Panc1 (cell line): ENCODE measurements at regions not wholly inside any gene's neighbourhood (a gene's known extent, or its start where the extent isn't known, plus 50 kb on each side); places are given as distances from the start of the nearest gene placed in this dataset.
A peak's percentile ranks its signal among the peaks of the same experiment; 100 is the strongest.

Experiments
- ATAC-seq: fragments of 200-7000 bp; cut with Tn5 transposase; 2 replicates; pipeline ENCODE4 v1.9.1; 2020; ENCODE audit warnings: mild to moderate bottlenecking, moderate library complexity
- BruUV-seq: library from RNA; stranded (reverse); fragments of 400-500 nt; replicated peaks from 2 replicates; lab custom pipeline; 2021; lab: Mats Ljungman, UMichigan
- CTCF ChIA-PET: fragments of 300-600 bp; sonication (Branson Sonifier 250); formaldehyde crosslinking; loops from one replicate; lab custom pipeline; 2022; ENCODE audit warnings: antibody characterized with exemption; lab: Charles Lee
- POLR2A ChIA-PET: fragments of 300-600 bp; sonication (Branson Sonifier 250); formaldehyde crosslinking; loops from one replicate; lab custom pipeline; 2022; ENCODE audit warnings: antibody characterized with exemption; lab: Charles Lee
- DNase-seq: peaks from one replicate; pipeline ENCODE4 v3.0.0-alpha.2; 2010; ENCODE audit warnings: low read depth, low spot score
- H3K27ac ChIP-seq: 2 replicates; pipeline ENCODE4 v1.5.1; 2011; ENCODE audit warnings: mild to moderate bottlenecking, low read length, inconsistent platforms
- H3K27me3 ChIP-seq: fragments of 200-500 bp; sonication (Bioruptor generic); 2 replicates; pipeline ENCODE4 v1.6.0; 2014; ENCODE audit warnings: low read length, inconsistent platforms; ENCODE audit not compliant: control insufficient read depth, insufficient read depth
- H3K36me3 ChIP-seq: fragments of 200-500 bp; sonication (Bioruptor generic); 2 replicates; pipeline ENCODE4 v1.5.1; 2014; ENCODE audit warnings: inconsistent platforms, mild to moderate bottlenecking, low read length, moderate library complexity; ENCODE audit not compliant: control insufficient read depth, insufficient read depth
- H3K4me1 ChIP-seq: 2 replicates; pipeline ENCODE4 v1.5.1; 2011; ENCODE audit warnings: inconsistent platforms, mild to moderate bottlenecking, low read length, moderate library complexity; ENCODE audit not compliant: control insufficient read depth, insufficient read depth
- H3K4me3 ChIP-seq, 2 experiments: 2 replicates each; pipeline ENCODE4 v1.5.1; 2011 to 2012; ENCODE audit warnings: low read depth in 2 of 2, low read length in 2 of 2, mild to moderate bottlenecking in 2 of 2, inconsistent platforms in 1 of 2, moderate library complexity in 1 of 2
- H3K9me3 ChIP-seq: fragments of 200-500 bp; sonication (Bioruptor generic); 2 replicates; pipeline ENCODE4 v1.5.1; 2014; ENCODE audit warnings: low read depth, mild to moderate bottlenecking, inconsistent platforms, low read length, moderate library complexity; ENCODE audit not compliant: control insufficient read depth, insufficient read depth
- POLR2AphosphoS5 ChIP-seq: IDR thresholded peaks from 2 replicates; pipeline ENCODE4 v1.6.1; 2012; ENCODE audit warnings: mild to moderate bottlenecking, low read depth, low read length, moderate library complexity
- SIN3A ChIP-seq: IDR thresholded peaks from 2 replicates; pipeline ENCODE4 v1.6.1; 2012; ENCODE audit warnings: low read depth, mild to moderate bottlenecking, low read length, moderate library complexity, borderline replicate concordance; ENCODE audit not compliant: insufficient read depth
- TCF7L2 ChIP-seq: IDR thresholded peaks from 2 replicates; pipeline ENCODE4 v1.6.1; 2011; ENCODE audit warnings: mild to moderate bottlenecking, low read depth, low read length, inconsistent platforms
- in situ Hi-C: cut with HindIII; loops from 2 replicates; pipeline ENCODE4 v1.10.0; 2016; ENCODE audit warnings: low sequenced_read_pairs, low pct_unique_long_range_greater_than_20kb
- intact Hi-C: fragments of 100-400 bp; cut with micrococcal nuclease; formaldehyde crosslinking; loops from one replicate; pipeline ENCODE4 v1.10.0; 2022; ENCODE audit not compliant: unreplicated experiment
- TF ChIP-seq, protein P1 (sequence below): fragments of 450-650 bp; IDR thresholded peaks from 2 replicates; pipeline ENCODE4 v1.5.1; 2017; ENCODE audit warnings: mild to moderate bottlenecking
- TF ChIP-seq, protein P2 (sequence below), 2 experiments: IDR thresholded peaks; 2 replicates each; pipeline ENCODE4 v1.6.1; 2011 to 2012; ENCODE audit warnings: low read depth in 2 of 2, control low read depth in 1 of 2, low read length in 1 of 2, mild to moderate bottlenecking in 1 of 2, moderate library complexity in 1 of 2; ENCODE audit not compliant: insufficient read depth in 1 of 2

DNA sequence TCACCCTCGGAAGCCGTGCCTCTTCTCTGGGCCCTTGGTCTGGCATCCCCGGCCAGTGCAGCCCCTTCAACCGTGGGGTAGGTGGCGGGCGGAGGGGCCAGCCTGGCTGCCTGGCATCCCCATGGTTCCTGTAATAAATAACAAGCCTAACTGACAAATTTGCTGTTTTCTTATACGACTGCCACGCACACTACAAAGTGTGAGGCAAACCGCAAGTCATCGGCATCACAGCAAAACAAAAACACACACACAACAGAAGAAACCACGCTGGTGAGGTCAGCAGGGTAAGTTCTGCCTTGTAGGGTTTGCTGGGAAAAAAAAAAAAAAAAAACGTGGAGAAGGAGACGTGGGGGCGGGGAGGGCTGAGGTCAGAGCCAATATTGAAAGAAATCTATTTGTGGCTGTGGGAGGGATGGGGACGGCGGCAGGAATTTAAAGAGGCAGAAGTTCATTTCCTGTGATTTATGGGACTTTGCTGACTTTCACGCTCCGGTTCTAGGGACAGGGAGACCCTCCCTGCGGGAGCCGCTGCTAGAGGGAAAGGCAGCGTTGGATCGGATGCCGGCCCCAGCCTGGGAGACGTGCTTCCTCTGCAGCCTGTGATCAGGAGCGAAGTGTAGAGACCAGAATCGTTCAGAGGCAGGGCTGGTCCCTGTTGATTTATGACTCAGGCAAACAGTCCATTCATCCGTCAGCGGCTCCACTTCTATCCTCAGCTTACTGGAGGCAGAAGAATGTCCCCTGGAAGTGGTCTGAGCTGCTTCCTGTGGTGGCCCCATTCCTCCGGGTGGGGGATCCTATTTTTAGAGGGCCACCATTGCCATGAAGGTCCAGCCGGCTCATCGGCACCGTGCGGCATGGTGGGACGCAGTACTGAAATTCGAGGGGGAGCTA lies 162.8 kb downstream of the FOXL1 start:
- peak; percentile 18 for DNase-seq
- no TSS peak for BruUV-seq
- peak; percentile 91 for ATAC-seq

DNA sequence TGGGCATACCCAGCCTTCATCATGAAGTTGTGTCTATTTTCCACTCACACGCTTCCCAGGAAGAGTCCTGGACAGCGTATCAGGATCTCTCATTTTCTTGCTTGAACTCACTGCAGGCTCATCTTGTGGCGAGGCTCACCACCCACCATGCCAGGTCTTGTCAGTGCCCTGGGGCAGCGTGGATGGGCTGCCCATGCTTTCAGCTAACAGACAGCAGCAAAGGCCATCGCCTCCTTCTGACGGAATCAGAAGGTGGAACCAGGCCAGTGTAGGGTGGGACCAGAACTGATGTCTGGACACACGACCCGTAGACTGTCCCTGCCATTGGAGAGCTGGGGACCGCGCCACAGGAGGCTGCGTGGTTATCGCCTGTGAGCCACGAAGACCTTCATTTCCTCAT lies 169.4 kb downstream of the FOXL1 start:
- no TSS peak for BruUV-seq
- H3K4me3 ChIP-seq, result no peak overlapping the region
- CTCF ChIA-PET, result no interaction called here
- no peak overlapping the region for H3K27ac ChIP-seq
- no peaks in the 10 kb centered on the region for H3K4me1 ChIP-seq
- no peaks in the 10 kb centered on the region for H3K27me3 ChIP-seq
- ATAC-seq (no peak), DNase-seq (no peak)
- in situ Hi-C loops, result no loop called here
- intact Hi-C loops, result no loop called here
- no peak for TF ChIP-seq SIN3A
- TF ChIP-seq, protein P1, sequence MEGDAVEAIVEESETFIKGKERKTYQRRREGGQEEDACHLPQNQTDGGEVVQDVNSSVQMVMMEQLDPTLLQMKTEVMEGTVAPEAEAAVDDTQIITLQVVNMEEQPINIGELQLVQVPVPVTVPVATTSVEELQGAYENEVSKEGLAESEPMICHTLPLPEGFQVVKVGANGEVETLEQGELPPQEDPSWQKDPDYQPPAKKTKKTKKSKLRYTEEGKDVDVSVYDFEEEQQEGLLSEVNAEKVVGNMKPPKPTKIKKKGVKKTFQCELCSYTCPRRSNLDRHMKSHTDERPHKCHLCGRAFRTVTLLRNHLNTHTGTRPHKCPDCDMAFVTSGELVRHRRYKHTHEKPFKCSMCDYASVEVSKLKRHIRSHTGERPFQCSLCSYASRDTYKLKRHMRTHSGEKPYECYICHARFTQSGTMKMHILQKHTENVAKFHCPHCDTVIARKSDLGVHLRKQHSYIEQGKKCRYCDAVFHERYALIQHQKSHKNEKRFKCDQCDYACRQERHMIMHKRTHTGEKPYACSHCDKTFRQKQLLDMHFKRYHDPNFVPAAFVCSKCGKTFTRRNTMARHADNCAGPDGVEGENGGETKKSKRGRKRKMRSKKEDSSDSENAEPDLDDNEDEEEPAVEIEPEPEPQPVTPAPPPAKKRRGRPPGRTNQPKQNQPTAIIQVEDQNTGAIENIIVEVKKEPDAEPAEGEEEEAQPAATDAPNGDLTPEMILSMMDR, result no peak
- no peak for TF ChIP-seq POLR2AphosphoS5
- TF ChIP-seq, protein P2, sequence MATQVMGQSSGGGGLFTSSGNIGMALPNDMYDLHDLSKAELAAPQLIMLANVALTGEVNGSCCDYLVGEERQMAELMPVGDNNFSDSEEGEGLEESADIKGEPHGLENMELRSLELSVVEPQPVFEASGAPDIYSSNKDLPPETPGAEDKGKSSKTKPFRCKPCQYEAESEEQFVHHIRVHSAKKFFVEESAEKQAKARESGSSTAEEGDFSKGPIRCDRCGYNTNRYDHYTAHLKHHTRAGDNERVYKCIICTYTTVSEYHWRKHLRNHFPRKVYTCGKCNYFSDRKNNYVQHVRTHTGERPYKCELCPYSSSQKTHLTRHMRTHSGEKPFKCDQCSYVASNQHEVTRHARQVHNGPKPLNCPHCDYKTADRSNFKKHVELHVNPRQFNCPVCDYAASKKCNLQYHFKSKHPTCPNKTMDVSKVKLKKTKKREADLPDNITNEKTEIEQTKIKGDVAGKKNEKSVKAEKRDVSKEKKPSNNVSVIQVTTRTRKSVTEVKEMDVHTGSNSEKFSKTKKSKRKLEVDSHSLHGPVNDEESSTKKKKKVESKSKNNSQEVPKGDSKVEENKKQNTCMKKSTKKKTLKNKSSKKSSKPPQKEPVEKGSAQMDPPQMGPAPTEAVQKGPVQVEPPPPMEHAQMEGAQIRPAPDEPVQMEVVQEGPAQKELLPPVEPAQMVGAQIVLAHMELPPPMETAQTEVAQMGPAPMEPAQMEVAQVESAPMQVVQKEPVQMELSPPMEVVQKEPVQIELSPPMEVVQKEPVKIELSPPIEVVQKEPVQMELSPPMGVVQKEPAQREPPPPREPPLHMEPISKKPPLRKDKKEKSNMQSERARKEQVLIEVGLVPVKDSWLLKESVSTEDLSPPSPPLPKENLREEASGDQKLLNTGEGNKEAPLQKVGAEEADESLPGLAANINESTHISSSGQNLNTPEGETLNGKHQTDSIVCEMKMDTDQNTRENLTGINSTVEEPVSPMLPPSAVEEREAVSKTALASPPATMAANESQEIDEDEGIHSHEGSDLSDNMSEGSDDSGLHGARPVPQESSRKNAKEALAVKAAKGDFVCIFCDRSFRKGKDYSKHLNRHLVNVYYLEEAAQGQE (IDR thresholded peaks at IDR 0.05; ENCODE audit: insufficient read depth in 1 of 2, low read depth in 2 of 2, low read length in 1 of 2), result no peak
- TF ChIP-seq TCF7L2, result no peak
- no peaks in the 10 kb centered on the region for H3K36me3 ChIP-seq
- H3K9me3 ChIP-seq, result no peaks in the 10 kb centered on the region
- POLR2A ChIA-PET, result no interaction called here

More for the DNA sequence above, 162.8 kb downstream of the FOXL1 start:
- Histone ChIP-seq H3K27me3 (no peaks in the 10 kb centered on the region), H3K27ac (peak overlapping the region; percentile 31; the same call in 1 of the 2 replicates), H3K36me3 (no peaks in the 10 kb centered on the region), H3K4me1 (no peaks in the 10 kb centered on the region), H3K4me3 (peak overlapping the region; percentile 14 to 52), H3K9me3 (no peaks in the 10 kb centered on the region)
- in situ Hi-C loops (no loop called here), intact Hi-C loops (no loop called here)
- ChIA-PET CTCF (no interaction called here), POLR2A (no interaction called here)
- TF ChIP-seq SIN3A, result no peak

DNA sequence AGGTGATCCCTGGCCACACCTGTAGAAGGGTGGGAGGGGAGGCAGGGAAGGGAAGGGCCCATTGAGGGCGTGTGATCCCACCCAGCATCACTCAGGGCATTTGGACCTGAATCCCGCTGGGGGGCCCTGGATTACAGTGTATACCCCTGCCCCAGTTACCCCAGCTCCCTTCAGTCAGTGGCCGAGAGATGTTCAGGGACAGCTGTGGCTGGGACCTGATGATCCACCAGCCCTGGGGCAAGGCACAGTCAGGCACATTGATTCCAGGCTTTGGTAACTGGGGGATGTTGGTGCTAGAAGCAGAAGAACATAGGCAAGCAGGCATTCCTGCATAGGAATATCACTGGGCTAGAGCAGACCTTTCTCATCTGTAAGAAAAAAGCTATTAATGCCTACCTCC lies 170.3 kb downstream of the FOXL1 start:
- no TSS peak for BruUV-seq
- no peak for ATAC-seq
- intact Hi-C loops, result no loop called here
- TF ChIP-seq SIN3A (no peak), TCF7L2 (no peak), POLR2AphosphoS5 (no peak)
- TF ChIP-seq, protein P2 (IDR thresholded peaks at IDR 0.05; ENCODE audit: insufficient read depth in 1 of 2, low read depth in 2 of 2, low read length in 1 of 2), result no peak
- TF ChIP-seq, protein P1, result no peak
- in situ Hi-C loops, result no loop called here
- DNase-seq, result no peak
- no peaks in the 10 kb centered on the region for H3K27me3 ChIP-seq
- H3K9me3 ChIP-seq, result no peaks in the 10 kb centered on the region
- ChIA-PET POLR2A (no interaction called here), CTCF (no interaction called here)
- H3K4me3 ChIP-seq, result no peak overlapping the region
- H3K4me1 ChIP-seq, result no peaks in the 10 kb centered on the region
- H3K27ac ChIP-seq, result no peak overlapping the region
- no peaks in the 10 kb centered on the region for H3K36me3 ChIP-seq
